Right ventricle myocardium superior (tissue), 1 donor: ENCODE measurements at regions not wholly inside any gene's neighbourhood (a gene's known extent, or its start where the extent isn't known, plus 50 kb on each side); places are given as distances from the start of the nearest gene placed in this dataset.
"Not testable (repeated sequence)": the region's sequence is repeated elsewhere in the genome, so short reads cannot be mapped to it uniquely, and the experiment has no call there.

Experiments
- ATAC-seq: fragments of 200-7000 bp; cut with Tn5 transposase; one replicate; pipeline ENCODE4 v1.9.1; 2020; ENCODE audit warnings: mild to moderate bottlenecking; ENCODE audit not compliant: poor library complexity
- DNase-seq: peaks from one replicate; pipeline ENCODE4 v3.0.0-alpha.2; 2020
- intact Hi-C: fragments of 100-400 bp; cut with DNase I; formaldehyde crosslinking; loops from one replicate; pipeline ENCODE4 v1.11.2; 2022
- donor health status: DM: no; HTN: yes; CAD: no; lungs with severe emphysema.

DNA sequence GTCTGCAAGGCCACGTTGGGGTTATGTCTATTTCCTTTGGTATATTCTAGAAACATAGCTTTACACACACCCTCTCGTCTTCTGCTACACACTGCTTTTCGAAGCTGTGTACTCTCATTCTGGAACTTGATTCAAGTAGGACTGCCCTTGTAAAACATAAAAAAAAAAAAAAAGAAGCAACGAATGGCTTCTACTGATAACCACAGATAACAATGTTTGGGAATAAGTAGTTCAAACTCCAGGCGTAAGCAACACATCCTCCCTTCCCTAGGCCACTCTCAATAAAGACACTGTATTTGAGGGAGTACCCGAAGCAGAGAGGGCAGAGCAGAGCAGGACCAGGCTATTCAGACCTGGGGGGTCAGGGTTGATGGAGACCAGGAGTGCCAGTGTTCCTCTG, 496.7 kb downstream of the MATN1 start:
- intact Hi-C loops: no loop called here
- no peak for ATAC-seq
- DNase-seq: no peak

DNA sequence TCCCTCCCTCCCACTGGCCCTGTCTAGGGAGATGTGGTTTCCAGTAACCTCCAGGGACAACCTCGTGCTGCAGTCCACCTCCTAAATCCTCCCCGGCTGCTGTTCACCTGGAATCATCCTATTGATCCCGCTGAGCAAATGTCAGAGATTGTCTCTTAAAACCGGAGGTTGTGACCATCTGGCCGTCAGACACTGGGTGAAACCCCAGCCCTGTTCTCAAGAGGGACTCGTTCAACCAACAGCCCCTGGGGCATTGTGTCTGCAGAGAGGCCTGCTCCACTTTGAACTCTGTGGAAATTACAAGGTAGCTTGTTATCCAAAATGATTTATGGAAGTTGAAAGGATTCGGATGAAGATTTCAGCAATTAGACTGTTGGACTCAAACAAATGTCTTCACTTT, 498.0 kb downstream of the MATN1 start:
- ATAC-seq: no peak
- intact Hi-C loops: no loop called here
- DNase-seq: no peak

GRCh38 chr1:30219675-30220074, 503.7 kb downstream of the MATN1 start:
- no peak for ATAC-seq
- intact Hi-C loops: no loop called here
- no peak for DNase-seq

GRCh38 chr1:30218438-30218837, 504.9 kb downstream of the MATN1 start:
- DNase-seq (no peak), ATAC-seq (no peak)
- intact Hi-C loops: no loop called here

- DNase-seq (no peak), ATAC-seq (no peak)
- intact Hi-C loops: no loop called here
Observed at GRCh38 chr1:30216602-30217001, 506.8 kb downstream of the MATN1 start.

- ATAC-seq (no peak), DNase-seq (no peak)
- intact Hi-C loops: no loop called here
Observed at GRCh38 chr1:30213936-30214335, 509.4 kb downstream of the MATN1 start.

DNA sequence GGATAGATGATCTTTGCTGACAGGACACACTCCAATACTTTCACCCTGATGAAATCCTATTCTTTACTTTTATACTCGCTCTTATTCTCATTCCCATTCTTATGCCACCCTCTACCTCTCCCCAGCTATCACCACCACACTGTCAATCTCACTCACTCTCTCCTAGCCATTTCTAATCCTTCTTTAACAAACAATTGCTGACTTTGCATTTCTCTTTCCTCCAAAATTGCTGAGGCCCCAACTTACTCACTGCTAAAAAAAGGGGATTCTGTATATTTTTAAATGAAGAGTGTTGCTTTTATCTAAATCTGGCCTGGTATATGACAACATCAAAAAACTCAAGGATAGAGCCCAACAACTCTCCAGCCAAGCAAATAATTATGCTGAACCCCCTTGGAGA, 515.4 kb downstream of the MATN1 start:
- intact Hi-C loops, ATAC-seq, DNase-seq: not testable (repeated sequence)

GRCh38 chr1:30206631-30207030, 516.8 kb downstream of the MATN1 start:
- intact Hi-C loops, ATAC-seq: not testable (repeated sequence)

DNA sequence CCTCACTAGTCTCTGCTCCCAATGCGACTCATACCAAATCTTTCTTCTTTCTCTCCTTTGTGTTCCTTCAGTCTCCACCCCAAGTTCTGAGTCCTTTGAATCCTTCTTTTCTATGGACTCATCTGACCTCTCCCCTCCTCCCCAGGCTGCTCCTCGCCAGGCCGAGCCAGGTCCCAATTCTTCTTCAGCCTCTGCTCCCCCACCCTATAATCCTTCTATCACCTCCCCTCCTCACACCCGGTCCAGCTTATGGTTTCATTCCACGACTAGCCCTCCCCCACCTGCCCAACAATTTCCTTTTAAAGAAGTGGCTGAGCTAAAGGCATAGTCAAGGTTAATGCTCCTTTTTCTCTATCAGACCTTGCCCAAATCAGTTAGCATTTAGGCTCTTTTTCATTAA, 518.5 kb downstream of the MATN1 start:
- DNase-seq, ATAC-seq, intact Hi-C loops: not testable (repeated sequence)

More at GRCh38 chr1:30206631-30207030, 516.8 kb downstream of the MATN1 start:
- not testable (repeated sequence) for DNase-seq

GRCh38 chr1:30201015-30201414, 522.4 kb downstream of the MATN1 start:
- ATAC-seq: no peak
- intact Hi-C loops: no loop called here
- no peak for DNase-seq

GRCh38 chr1:30200161-30200560, 523.2 kb downstream of the MATN1 start:
- DNase-seq: no peak
- intact Hi-C loops: no loop called here
- ATAC-seq: no peak

GRCh38 chr1:30199563-30199962, 523.8 kb downstream of the MATN1 start:
- no peak for ATAC-seq
- no peak for DNase-seq
- intact Hi-C loops: no loop called here

- ATAC-seq: no peak
- DNase-seq: no peak
- intact Hi-C loops: no loop called here
Observed at GRCh38 chr1:30198795-30199403, 524.5 kb downstream of the MATN1 start.

GRCh38 chr1:30198451-30198760, 525.0 kb downstream of the MATN1 start:
- ATAC-seq (no peak), DNase-seq (no peak)
- intact Hi-C loops: no loop called here

DNA sequence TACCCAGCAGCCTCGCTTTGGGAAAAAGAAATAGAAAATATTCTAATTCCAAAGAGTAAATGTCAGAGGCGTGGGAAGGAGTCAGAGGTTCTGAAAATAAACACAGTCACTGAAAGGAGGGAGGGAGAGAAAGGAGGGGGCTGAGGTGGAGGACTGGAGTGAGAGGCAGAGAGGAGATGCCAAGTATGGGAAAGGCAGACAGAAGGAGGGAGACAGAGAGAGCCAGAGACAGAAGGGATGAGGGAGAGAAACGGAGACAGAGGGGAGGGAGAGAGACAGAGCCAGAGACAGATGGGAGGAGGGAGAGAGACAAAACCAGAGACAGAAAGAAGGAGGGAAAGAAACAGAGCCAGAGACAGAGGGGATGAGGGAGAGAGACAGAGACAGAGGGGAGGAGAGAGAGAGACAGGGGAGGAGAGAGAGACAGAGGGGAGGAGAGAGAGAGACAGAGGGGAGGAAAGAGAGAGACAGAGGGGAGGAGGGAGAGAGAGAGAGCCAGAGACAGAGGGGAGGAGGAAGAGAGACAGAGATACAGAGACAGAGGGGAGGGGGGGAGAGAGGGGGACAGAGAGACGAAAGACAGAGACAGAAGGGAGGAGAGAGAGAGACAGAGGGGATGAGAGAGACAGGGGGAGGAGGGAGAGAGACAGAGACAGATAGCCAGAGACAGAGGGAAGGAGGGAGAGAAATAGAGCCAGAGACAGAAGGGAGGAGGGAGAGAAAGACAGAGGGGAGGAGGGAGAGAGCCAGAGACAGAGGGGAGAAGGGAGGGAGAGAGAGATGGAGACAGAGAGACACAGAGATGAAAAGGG, 525.5 kb downstream of the MATN1 start:
- DNase-seq (no peak), ATAC-seq (no peak)
- intact Hi-C loops: no loop called here

GRCh38 chr1:30196872-30197638, 526.3 kb downstream of the MATN1 start:
- no peak for DNase-seq
- intact Hi-C loops: no loop called here
- no peak for ATAC-seq

- intact Hi-C loops: no loop called here
- ATAC-seq: no peak
Observed at GRCh38 chr1:30196457-30196856, 526.9 kb downstream of the MATN1 start.

GRCh38 chr1:30195424-30196134, 527.8 kb downstream of the MATN1 start:
- intact Hi-C loops: no loop called here

More at GRCh38 chr1:30196457-30196856, 526.9 kb downstream of the MATN1 start:
- no peak for DNase-seq

DNA sequence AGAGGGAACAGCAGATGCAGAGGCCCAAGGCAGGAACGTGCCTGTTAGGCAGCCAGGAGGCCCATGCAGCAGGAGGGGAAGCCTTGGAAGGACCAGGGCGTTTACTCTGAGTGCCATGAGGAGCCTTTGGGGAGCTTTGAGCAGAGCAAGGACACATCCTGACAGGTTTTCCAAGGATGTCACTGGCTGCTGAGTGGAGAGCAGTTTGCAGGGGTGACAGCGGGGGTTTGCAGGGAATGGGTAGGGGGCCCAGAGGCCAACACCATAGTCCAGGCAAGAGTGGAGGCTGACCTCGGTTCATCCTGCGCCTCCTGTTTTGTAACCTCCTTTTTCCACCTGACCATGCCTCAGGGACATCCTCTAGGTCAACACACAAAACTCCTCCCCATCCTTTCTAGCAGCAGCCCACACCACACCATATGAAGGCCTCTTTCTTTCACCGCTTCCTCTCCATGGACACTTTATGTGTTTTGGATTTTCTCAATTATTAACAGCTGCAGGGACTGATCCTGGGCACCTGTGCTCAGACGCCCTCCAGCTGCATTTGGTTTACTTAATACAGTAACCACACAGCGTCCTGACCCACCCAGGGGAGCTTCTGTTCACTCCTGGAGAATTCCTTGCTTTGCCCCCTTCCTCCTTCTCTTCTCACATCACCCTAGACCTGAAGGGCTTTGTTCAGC, 528.5 kb downstream of the MATN1 start:
- ATAC-seq (no peak), DNase-seq (no peak)
- intact Hi-C loops: no loop called here

More at GRCh38 chr1:30195424-30196134, 527.8 kb downstream of the MATN1 start:
- DNase-seq: no peak
- ATAC-seq: no peak
